HFFc6 (cell line): ENCODE measurements at regions not wholly inside any gene's neighbourhood (a gene's known extent, or its start where the extent isn't known, plus 50 kb on each side); places are given as distances from the start of the nearest gene placed in this dataset.

Experiments
- DNase-seq: peaks from one replicate; pipeline ENCODE4 v3.0.0-alpha.2; 2018
- H3K27ac Mint-ChIP-seq: 2 replicates; pipeline ENCODE4 v1.8.0; 2020; ENCODE audit warnings: mild to moderate bottlenecking, mixed read lengths
- H3K27me3 Mint-ChIP-seq: 2 replicates; pipeline ENCODE4 v1.8.0; 2021; ENCODE audit warnings: mild to moderate bottlenecking, moderate library complexity, mixed read lengths; ENCODE audit not compliant: insufficient read depth
- H3K36me3 Mint-ChIP-seq: 2 replicates; pipeline ENCODE4 v1.8.0; 2021; ENCODE audit warnings: low read depth, mixed read lengths
- H3K4me1 Mint-ChIP-seq: 2 replicates; pipeline ENCODE4 v1.8.0; 2020; ENCODE audit warnings: low read depth, mixed read lengths
- H3K4me3 Mint-ChIP-seq: 2 replicates; pipeline ENCODE4 v1.8.0; 2020; ENCODE audit warnings: mild to moderate bottlenecking, moderate library complexity, mixed read lengths
- H3K9me3 Mint-ChIP-seq: 2 replicates; pipeline ENCODE4 v1.8.0; 2020; ENCODE audit warnings: mild to moderate bottlenecking, mixed read lengths
- TF ChIP-seq, protein P1 (sequence below): fragments of 200-600 bp; sonication (generic); IDR thresholded peaks from 2 replicates; pipeline ENCODE4 v1.5.0; 2021; ENCODE audit warnings: antibody characterized with exemption, mild to moderate bottlenecking

GRCh38 chr16:79757968-79758367 lies 157.4 kb upstream of the MAF start:
- H3K36me3 Mint-ChIP-seq: no peaks in the 10 kb centered on the region; the same call in 1 of the 2 replicates
- TF ChIP-seq, protein P1, sequence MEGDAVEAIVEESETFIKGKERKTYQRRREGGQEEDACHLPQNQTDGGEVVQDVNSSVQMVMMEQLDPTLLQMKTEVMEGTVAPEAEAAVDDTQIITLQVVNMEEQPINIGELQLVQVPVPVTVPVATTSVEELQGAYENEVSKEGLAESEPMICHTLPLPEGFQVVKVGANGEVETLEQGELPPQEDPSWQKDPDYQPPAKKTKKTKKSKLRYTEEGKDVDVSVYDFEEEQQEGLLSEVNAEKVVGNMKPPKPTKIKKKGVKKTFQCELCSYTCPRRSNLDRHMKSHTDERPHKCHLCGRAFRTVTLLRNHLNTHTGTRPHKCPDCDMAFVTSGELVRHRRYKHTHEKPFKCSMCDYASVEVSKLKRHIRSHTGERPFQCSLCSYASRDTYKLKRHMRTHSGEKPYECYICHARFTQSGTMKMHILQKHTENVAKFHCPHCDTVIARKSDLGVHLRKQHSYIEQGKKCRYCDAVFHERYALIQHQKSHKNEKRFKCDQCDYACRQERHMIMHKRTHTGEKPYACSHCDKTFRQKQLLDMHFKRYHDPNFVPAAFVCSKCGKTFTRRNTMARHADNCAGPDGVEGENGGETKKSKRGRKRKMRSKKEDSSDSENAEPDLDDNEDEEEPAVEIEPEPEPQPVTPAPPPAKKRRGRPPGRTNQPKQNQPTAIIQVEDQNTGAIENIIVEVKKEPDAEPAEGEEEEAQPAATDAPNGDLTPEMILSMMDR: no peak
- DNase-seq: no peak
- H3K9me3 Mint-ChIP-seq: peaks cover 44% of the 10 kb centered on the region
- no peak overlapping the region for H3K27ac Mint-ChIP-seq
- no peaks in the 10 kb centered on the region for H3K4me1 Mint-ChIP-seq
- H3K4me3 Mint-ChIP-seq: no peak overlapping the region
- H3K27me3 Mint-ChIP-seq: no peaks in the 10 kb centered on the region

DNA sequence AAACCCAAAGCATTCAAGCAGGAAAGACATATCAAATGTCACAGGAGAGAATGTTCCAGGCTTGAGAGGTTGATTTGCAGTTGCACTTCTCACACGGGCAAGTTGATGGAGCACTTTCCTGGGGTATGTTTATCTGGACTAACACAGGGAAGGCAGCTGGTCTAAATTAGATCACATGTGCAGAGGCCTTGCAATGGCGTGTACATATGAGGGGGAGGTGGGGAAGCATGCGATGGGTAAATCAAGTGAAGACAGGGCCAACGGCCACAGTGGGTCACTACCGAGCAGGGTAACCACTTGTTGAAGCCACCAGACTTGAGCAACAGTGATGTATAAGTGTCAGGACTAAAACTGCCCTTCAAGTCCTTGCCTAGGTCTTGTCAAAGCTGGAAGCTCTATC lies 156.6 kb upstream of the MAF start:
- DNase-seq: no peak
- Mint-ChIP-seq H3K27ac (no peak overlapping the region), H3K4me1 (no peaks in the 10 kb centered on the region), H3K36me3 (no peaks in the 10 kb centered on the region; the same call in 1 of the 2 replicates), H3K27me3 (no peaks in the 10 kb centered on the region), H3K4me3 (no peak overlapping the region), H3K9me3 (peaks cover 48% of the 10 kb centered on the region)
- TF ChIP-seq, protein P1: no peak

- no peak for DNase-seq
- TF ChIP-seq, protein P1: no peak
- peaks cover 53% of the 10 kb centered on the region for H3K9me3 Mint-ChIP-seq
- no peaks in the 10 kb centered on the region for H3K27me3 Mint-ChIP-seq
- H3K4me3 Mint-ChIP-seq: no peak overlapping the region
- no peaks in the 10 kb centered on the region for H3K4me1 Mint-ChIP-seq
- no peak overlapping the region for H3K27ac Mint-ChIP-seq
- H3K36me3 Mint-ChIP-seq: no peaks in the 10 kb centered on the region; the same call in 1 of the 2 replicates
These were observed 156.0 kb upstream of the MAF start for GRCh38 chr16:79756571-79756970.

- Mint-ChIP-seq H3K27me3 (no peaks in the 10 kb centered on the region), H3K4me1 (no peaks in the 10 kb centered on the region), H3K27ac (no peak overlapping the region), H3K9me3 (peaks cover 53% of the 10 kb centered on the region), H3K36me3 (no peaks in the 10 kb centered on the region; the same call in 1 of the 2 replicates), H3K4me3 (no peak overlapping the region)
- TF ChIP-seq, protein P1: no peak
- no peak for DNase-seq
These were observed 154.0 kb upstream of the MAF start for GRCh38 chr16:79754501-79754900.

- TF ChIP-seq, protein P1: no peak
- no peak overlapping the region for H3K4me3 Mint-ChIP-seq
- no peaks in the 10 kb centered on the region for H3K4me1 Mint-ChIP-seq
- no peak for DNase-seq
- no peaks in the 10 kb centered on the region for H3K27me3 Mint-ChIP-seq
- no peak overlapping the region for H3K27ac Mint-ChIP-seq
- peaks cover 52% of the 10 kb centered on the region for H3K9me3 Mint-ChIP-seq
- no peaks in the 10 kb centered on the region; the same call in 1 of the 2 replicates for H3K36me3 Mint-ChIP-seq
These were observed 153.5 kb upstream of the MAF start for GRCh38 chr16:79754081-79754480.

DNA sequence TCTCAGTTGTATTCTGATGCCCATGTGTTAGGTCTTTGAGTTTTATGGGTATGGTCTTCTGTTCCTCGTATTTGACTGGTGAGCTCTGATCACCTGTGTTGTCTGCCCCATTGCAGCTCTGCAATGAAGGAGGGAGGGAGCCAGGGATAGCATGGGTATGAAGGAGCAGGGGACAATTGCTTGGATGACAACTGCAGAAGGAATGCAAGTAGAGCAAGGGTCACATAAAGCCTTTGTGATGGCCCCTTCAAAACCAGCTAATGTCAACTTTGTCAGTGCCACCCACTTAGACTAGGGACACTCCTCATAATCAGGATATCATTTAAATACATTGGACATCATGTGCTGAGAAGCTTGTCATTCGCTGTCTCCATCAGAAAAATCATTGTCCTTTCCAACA lies 152.7 kb upstream of the MAF start:
- H3K9me3 Mint-ChIP-seq: peaks cover 53% of the 10 kb centered on the region
- no peaks in the 10 kb centered on the region for H3K4me1 Mint-ChIP-seq
- H3K27ac Mint-ChIP-seq: no peak overlapping the region
- no peak overlapping the region for H3K4me3 Mint-ChIP-seq
- TF ChIP-seq, protein P1: no peak
- no peaks in the 10 kb centered on the region for H3K27me3 Mint-ChIP-seq
- no peaks in the 10 kb centered on the region; the same call in 1 of the 2 replicates for H3K36me3 Mint-ChIP-seq
- no peak for DNase-seq
